ENCODE measurements at regions not wholly inside any gene's neighbourhood (a gene's known extent, or its start where the extent isn't known, plus 50 kb on each side); places are given as distances from the start of the nearest gene placed in this dataset.

DNA sequence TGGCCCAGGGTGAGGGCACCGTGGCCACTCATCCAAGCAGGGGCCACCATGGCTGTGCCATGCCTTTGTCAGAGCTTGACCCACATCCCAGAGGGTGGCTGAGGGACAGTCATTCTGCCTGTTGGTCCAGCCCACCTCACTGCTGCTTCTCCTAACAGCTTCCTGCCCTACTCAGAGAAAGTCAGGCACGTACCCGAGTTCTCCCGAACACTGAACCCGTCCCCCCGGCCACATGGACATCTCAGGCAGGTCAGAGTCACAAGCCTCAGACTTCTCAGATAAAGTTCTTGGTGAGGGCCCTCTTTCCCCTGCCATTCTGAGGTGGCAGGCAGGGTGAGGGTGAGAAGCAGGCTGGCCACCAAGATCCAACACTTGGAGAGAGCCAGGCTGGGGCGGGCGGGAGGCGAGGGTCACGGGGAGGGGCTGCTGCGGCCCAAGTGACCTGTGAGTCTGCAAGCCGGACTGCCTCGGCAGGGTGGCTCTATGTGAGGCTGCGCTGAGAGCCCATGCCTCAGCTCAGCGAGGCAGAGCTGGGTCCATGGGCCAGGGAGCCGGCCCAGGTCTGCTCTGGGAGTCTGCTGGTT, 317.8 kb downstream of the TMEM121 start:
- no peak for DNase-seq (ENCODE audit: low spot score)

- no peak for DNase-seq (ENCODE audit: low spot score)
Observed at GRCh38 chr14:105844810-105845724, 318.7 kb downstream of the TMEM121 start.

GRCh38 chr14:105845725-105846309, 319.4 kb downstream of the TMEM121 start:
- no peak for DNase-seq (ENCODE audit: low spot score)

DNA sequence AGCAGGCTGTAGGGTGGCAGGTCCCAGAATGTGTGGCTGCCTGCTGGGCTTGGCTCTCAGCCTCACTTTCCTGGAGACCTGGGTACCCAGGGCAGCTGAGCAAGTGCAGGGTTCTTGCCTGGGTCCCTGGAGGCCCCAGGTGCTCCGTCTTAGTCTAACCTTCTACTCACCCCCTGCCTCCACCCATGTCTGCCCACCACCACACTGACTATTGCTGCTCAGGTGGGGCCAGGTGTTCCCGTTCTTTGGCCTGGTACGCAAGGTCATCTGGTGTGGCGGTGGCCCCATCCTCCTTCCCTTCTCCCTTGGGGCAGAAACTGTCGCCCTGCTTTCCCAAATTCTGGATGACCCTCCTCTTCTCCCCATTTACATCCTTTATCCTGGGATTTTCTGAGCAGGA, 319.9 kb downstream of the TMEM121 start:
- DNase-seq (ENCODE audit: low spot score), result no peak

DNA sequence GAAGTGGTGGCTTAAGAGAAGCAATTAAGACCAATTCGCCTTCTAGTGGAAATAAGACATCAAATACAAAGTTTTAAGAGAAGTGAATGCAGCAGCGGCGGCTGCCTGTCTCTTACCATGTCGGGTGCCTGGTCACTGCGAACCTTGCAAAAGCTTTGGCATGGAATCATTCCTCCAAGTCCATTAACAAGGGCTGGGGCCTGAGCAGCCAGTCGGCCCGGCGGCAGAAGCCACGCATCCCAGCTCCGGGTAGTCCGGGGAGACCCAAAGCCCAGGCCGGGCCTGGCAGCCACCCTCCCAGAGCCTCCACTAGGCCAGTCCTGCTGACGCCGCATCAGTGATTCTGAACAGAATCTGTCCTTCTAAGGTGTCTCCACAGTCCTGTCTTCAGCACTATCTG, 321.0 kb downstream of the TMEM121 start:
- DNase-seq (ENCODE audit: low spot score), result no peak

GRCh38 chr14:105848570-105848969, 322.2 kb downstream of the TMEM121 start:
- DNase-seq (ENCODE audit: low spot score), result no peak

DNA sequence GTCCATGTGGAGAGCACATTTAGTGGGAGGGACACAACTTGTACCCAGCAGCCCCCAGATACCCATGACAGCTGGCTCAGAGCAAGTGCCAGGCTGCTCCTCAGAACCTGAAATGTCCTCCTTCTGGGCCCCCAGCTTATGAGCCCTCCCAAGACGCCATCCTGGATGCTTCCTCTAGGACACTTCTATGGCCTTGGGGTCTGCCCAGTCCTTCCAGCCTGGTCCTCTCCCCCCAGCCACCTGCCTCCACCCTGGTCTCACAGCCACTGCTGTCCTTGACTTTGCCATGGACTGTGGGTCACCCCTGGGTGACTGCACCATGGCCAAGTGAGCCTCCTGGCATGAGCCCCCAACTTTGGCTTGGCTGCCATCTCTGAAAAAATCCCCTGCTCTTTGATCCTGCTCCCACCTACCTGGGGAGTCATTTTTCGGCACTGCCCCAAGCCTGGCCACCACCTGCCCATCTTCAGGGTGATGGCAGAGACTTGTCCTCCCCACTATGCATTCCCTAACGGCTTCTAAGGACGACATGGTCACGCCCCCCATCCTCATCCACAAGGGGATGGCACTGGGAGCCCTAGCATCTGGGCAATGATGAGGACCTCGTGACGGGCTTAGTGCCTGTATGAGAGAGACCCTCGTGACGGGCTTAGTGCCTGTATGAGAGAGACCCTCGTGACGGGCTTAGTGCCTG, 323.7 kb downstream of the TMEM121 start:
- DNase-seq (ENCODE audit: low spot score), result no peak

GRCh38 chr14:105850853-105851581, 324.6 kb downstream of the TMEM121 start:
- DNase-seq (ENCODE audit: low spot score), result no peak

DNA sequence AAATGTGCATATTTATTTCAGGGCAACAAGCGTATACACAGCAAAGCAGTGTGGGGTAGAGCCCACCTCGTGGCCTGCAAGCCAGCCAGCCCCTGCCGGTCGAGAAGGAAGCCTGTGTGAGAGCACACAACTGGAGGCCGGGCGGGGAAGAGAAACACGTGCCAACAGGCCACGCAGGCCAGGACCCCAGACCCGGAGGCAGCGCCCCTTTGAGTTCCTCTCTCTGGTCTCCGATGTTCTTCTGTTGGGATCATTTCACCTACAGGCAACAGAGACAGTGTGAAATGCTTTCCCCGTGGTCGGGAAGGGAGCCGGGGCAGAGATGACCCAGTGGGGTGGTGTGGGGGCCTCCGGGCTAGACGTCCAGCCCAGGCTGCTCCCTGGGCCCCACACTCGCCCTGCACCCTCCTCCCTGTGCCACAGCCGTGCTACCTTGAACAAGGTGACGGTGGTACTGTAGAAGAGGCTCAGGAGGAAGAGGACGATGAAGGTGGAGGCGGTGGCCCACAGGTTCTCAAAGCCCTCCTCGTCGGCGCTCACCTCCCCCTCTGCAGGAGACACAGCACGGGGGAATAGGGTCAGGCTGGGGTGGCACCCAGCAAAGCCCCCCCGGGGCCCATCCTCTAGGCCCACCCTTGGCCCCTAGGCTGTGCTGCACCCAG, 325.5 kb downstream of the TMEM121 start:
- no peak for DNase-seq (ENCODE audit: low spot score)

GRCh38 chr14:105852378-105853088, 326.1 kb downstream of the TMEM121 start:
- DNase-seq (ENCODE audit: low spot score), result no peak

GRCh38 chr14:105853089-105853906, 326.9 kb downstream of the TMEM121 start:
- DNase-seq (ENCODE audit: low spot score), result no peak

GRCh38 chr14:105853907-105854599, 327.7 kb downstream of the TMEM121 start:
- DNase-seq (ENCODE audit: low spot score), result no peak

GRCh38 chr14:105854600-105855245, 328.3 kb downstream of the TMEM121 start:
- DNase-seq (ENCODE audit: low spot score), result no peak

- DNase-seq (ENCODE audit: low spot score), result no peak
Observed at GRCh38 chr14:105855246-105855892, 329.0 kb downstream of the TMEM121 start.

- no peak for DNase-seq (ENCODE audit: low spot score)
Observed at GRCh38 chr14:105855893-105856675, 329.7 kb downstream of the TMEM121 start.

- no peak for DNase-seq (ENCODE audit: low spot score)
Observed at GRCh38 chr14:105856676-105857219, 330.4 kb downstream of the TMEM121 start.

All from CD4-positive, alpha-beta T cell treated with Interleukin-6 at 100 ng/mL for 8 hours (primary cell).